Heart left ventricle (tissue), 16 donors: ENCODE measurements at regions not wholly inside any gene's neighbourhood (a gene's known extent, or its start where the extent isn't known, plus 50 kb on each side); places are given as distances from the start of the nearest gene placed in this dataset.

Source experiments
- ATAC-seq, 4 donors: fragments of 200-7000 bp; cut with Tn5 transposase; one replicate each; pipeline ENCODE4 v1.9.1; 2020 to 2022; ENCODE audit warnings: moderate library complexity in 4 of 4, mild to moderate bottlenecking in 3 of 4, moderate number of reproducible peaks in 1 of 4
- DNase-seq, 5 donors: peaks; one replicate each; pipeline ENCODE4 v3.0.0-alpha.2; 2020
- H3K27ac ChIP-seq, 12 donors: fragments of 200-600 bp; sonication (generic) in 4 of 12; one replicate each; pipeline versions ENCODE4 v1.5.0 to v1.8.0; 2016 to 2022; ENCODE audit warnings: mild to moderate bottlenecking in 2 of 12
- H3K27me3 ChIP-seq, 9 donors: fragments of 200-600 bp; sonication (generic) in 2 of 9; one replicate each; pipeline versions ENCODE4 v1.5.1 to v1.8.0; 2016 to 2022; ENCODE audit warnings: mild to moderate bottlenecking in 3 of 9
- H3K36me3 ChIP-seq, 9 donors: fragments of 200-600 bp; sonication (generic) in 2 of 9; one replicate each; pipeline versions ENCODE4 v1.5.0 to v1.8.0; 2018 to 2022; ENCODE audit warnings: mild to moderate bottlenecking in 2 of 9
- H3K4me1 ChIP-seq, 12 donors: fragments of 200-600 bp; sonication (generic) in 4 of 12; one replicate each; pipeline versions ENCODE4 v1.5.0 to v1.8.0; 2016 to 2022; ENCODE audit warnings: mild to moderate bottlenecking in 3 of 12
- H3K4me3 ChIP-seq, 12 donors: fragments of 200-600 bp; sonication (generic) in 4 of 12; one replicate each; pipeline versions ENCODE4 v1.5.0 to v1.8.0; 2017 to 2022; ENCODE audit warnings: mild to moderate bottlenecking in 9 of 12, moderate library complexity in 4 of 12
- H3K9me3 ChIP-seq, 12 donors: fragments of 200-600 bp; sonication (generic) in 4 of 12; one replicate each; pipeline versions ENCODE4 v1.5.0 to v1.8.0; 2016 to 2022; ENCODE audit warnings: mild to moderate bottlenecking in 1 of 12
- POLR2A ChIP-seq, 2 donors: fragments of 450-650 bp; IDR thresholded peaks; one replicate each; pipeline ENCODE4 v1.6.1; 2017; ENCODE audit warnings: antibody characterized with exemption in 2 of 2, mild to moderate bottlenecking in 2 of 2, moderate library complexity in 2 of 2
- WGBS, 4 donors: extraction: QIAGEN DNeasy Blood & Tissue Kit in 2 of 4; methylation state at CpG; one replicate each; pipeline versions ENCODE4 v1.1.5 to v1.1.7; 2013 to 2018; 5-methylcytosine and 5-hydroxymethylcytosine counted together
- intact Hi-C, 10 donors: fragments of 100-400 bp; cut with DNase I; formaldehyde crosslinking; loops; one replicate each; pipeline versions ENCODE4 v1.11.1 to v1.14.2; 2022
- TF ChIP-seq, protein P1 (sequence below), 12 donors: fragments of 200-600 bp; sonication (generic) in 4 of 12; IDR thresholded peaks; one replicate each; pipeline versions ENCODE4 v1.5.0 to v1.8.0; 2018 to 2022; ENCODE audit warnings: antibody characterized with exemption in 12 of 12, mild to moderate bottlenecking in 5 of 12
- donor health status: ischemic (EF 13 %, LVEDD 7.1; RV severe dilation, severe dysfunction).
- donor health status: healthy with polysubstance abuse.
- donor health status: DM: no; HTN: yes; CAD: no.
- donor health status: DM: no; HTN: no; CAD: no.
- donor health status: ischemic (EF 25% LVEDD 6.9; RV normal size, moderate dysfunction).
- donor health status: ischemic (EF 25% LVEDD 5.7; RV mildly dilated, moderate dysfunction).
- donor health status: healthy.
- donor health status: DM: yes; HTN: yes; CAD: no.
- donor health status: ischemic (EF 35%, LVEDD 5.7; RV mildly dilated, moderate dysfunction).
- donor health status: nonischemic (EF 11% LVEDD 7.7; RV severe dilation, severe dysfunction).
- donor health status: DM: yes; HTN: yes; CAD: no.
- donor health status: PGD.
- donor health status: ischemic (EF 29% LVEDD 5.4; RV normal size, mild dysfunction).
- donor health status: nonischemic (EF 23%, LVEDD 6.1; RV moderate dilation, normal function).

DNA sequence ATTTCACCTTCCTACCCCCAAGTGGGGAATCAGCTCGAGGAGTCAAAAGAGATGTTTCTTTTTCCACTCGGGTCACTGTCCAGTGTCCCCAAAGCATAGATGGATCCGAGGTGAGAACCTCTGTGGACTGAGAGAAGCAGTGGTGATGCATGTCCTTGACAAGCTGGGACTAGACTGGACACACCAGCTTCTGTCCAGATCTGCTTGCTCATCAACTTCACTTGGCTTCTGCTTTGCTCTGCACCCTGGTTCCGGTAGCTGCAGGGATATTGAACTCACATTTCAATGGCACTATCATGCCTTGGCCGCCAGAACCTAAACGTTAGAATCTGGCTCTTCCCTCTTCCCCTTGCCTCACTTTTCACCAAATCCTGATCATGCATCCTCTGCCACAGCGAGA lies 50.3 kb upstream of the CXCL12 start:
- intact Hi-C loops = no loop called here
- H3K9me3 ChIP-seq = peaks cover 0 to 35% (median 6%) of the 10 kb centered on the region in 12 donors
- no peak overlapping the region for H3K27ac ChIP-seq
- ATAC-seq (peak in 1 of 4 donors; percentile 22), DNase-seq (no peak)
- WGBS, 4 donors = 82 to 85% (median 83%) methylated on average over 7 of the region's 7 CpGs
- H3K27me3 ChIP-seq = no peaks in the 10 kb centered on the region
- no peaks in the 10 kb centered on the region for H3K36me3 ChIP-seq
- no peaks in the 10 kb centered on the region for H3K4me1 ChIP-seq
- TF ChIP-seq, protein P1, sequence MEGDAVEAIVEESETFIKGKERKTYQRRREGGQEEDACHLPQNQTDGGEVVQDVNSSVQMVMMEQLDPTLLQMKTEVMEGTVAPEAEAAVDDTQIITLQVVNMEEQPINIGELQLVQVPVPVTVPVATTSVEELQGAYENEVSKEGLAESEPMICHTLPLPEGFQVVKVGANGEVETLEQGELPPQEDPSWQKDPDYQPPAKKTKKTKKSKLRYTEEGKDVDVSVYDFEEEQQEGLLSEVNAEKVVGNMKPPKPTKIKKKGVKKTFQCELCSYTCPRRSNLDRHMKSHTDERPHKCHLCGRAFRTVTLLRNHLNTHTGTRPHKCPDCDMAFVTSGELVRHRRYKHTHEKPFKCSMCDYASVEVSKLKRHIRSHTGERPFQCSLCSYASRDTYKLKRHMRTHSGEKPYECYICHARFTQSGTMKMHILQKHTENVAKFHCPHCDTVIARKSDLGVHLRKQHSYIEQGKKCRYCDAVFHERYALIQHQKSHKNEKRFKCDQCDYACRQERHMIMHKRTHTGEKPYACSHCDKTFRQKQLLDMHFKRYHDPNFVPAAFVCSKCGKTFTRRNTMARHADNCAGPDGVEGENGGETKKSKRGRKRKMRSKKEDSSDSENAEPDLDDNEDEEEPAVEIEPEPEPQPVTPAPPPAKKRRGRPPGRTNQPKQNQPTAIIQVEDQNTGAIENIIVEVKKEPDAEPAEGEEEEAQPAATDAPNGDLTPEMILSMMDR (IDR thresholded peaks at IDR 0.05) = no peak
- TF ChIP-seq POLR2A (IDR thresholded peaks at IDR 0.05) = no peak
- no peak overlapping the region for H3K4me3 ChIP-seq

DNA sequence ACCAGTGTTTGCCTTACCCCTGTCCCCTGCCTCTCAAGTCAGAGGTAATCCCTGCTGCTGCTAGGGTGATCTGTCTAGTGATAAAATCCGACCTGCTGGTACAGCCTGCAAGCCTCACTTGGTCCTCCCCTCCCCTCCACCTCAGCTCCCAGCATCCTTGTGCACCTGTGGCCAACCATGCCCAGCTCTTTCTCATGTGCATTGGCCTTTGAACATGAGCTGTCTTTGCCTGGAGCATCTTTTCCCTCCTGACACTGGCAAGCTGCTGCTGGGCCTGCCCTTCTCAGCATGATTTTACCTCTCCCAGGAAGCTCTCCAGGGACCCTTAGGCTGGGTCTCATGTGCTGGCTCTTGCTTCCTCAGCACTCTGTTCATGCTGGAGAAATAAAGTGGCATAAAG lies 51.3 kb upstream of the CXCL12 start:
- no peaks in the 10 kb centered on the region for H3K4me1 ChIP-seq
- DNase-seq = no peak
- no peak overlapping the region for H3K27ac ChIP-seq
- peaks cover 0 to 26% (median 6%) of the 10 kb centered on the region in 12 donors for H3K9me3 ChIP-seq
- WGBS, 4 donors = 54 to 58% (median 55%) methylated on average over 1 of the region's 1 CpG
- no peak for ATAC-seq
- TF ChIP-seq, protein P1 (IDR thresholded peaks at IDR 0.05) = no peak
- H3K27me3 ChIP-seq = no peaks in the 10 kb centered on the region
- intact Hi-C loops = no loop called here
- H3K4me3 ChIP-seq = no peak overlapping the region
- H3K36me3 ChIP-seq = no peaks in the 10 kb centered on the region

DNA sequence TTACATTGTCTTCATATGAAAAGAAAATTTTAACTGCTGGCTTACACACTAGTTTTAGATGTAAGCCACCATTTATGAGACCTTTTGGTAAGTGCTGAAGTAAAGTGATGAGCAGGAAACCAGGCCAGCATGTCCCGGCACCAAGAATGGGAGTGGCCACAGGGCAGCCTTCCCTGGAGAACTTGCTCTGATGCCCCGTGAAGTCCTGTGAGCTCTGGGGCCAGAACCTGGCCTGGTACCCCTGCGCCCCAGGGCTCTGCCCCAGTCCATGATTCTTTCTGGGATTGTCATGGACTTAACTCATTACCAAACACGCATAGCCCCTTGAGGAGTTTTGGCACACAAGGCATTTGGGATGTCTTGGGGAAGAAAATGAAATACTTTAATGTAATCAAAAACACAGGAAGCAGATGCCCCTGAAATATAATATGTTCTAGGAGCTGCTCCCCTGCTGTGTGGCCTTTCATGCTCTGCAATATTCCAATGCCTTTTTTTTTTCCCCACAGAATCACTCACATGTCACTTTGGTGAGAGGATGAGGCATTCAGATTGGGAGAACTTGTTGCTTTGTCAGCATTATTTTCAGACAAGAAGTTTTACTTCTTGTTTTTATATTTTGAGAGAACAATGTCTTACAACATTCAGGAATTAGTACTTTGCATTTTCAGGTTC lies 53.1 kb upstream of the CXCL12 start:
- Histone ChIP-seq H3K4me1 (no peaks in the 10 kb centered on the region), H3K4me3 (no peak overlapping the region), H3K9me3 (peaks cover 0 to 17% (median 4%) of the 10 kb centered on the region in 12 donors), H3K27me3 (no peaks in the 10 kb centered on the region), H3K27ac (peak overlapping the region in 3 of 12 donors; percentile 33 to 74 (median 35)), H3K36me3 (no peaks in the 10 kb centered on the region)
- WGBS, 4 donors = 81 to 91% (median 89%) methylated on average over 4 of the region's 4 CpGs
- ATAC-seq (peak; percentile 26 to 61 (median 38)), DNase-seq (no peak)
- intact Hi-C loops = no loop called here
- TF ChIP-seq, protein P1 (IDR thresholded peaks at IDR 0.05) = no peak
- no peak for TF ChIP-seq POLR2A (IDR thresholded peaks at IDR 0.05)

DNA sequence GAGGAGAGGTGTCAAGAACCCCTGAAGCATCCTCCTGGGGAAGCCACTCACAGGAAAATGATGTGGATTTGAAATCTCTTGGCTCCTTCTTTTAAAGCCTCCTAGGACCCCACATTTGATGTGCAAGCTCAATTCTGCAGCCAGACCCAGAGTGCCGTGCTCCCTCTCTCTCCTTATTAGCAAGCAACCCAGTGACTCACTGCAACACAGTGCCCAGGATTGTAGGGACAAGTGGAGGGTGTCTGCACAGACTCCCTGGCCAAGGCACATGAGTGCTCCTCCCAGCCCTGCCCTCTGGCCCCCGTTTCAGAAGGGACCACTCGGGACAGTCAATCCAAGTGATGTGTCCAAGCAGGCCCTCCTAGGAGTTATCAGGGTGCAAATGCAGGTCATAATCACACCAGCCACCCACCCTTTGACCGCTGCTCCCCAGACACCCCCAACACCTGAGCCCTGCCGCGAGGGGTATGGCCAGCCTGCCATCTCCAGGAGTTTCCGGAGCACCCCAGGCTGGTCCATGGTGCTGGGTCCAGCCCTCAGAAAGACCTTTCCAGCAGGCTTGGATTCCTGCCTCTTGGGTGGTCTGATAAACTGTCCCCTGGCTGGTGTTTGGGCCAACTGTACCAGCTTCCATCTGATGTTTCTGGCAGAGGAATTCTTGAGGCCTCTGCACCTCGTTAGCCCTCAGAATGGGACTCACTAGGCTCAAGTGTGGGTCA lies 54.5 kb upstream of the CXCL12 start:
- Histone ChIP-seq H3K4me1 (no peaks in the 10 kb centered on the region), H3K9me3 (peaks cover 0 to 13% (median under 1%) of the 10 kb centered on the region in 12 donors), H3K27me3 (no peaks in the 10 kb centered on the region), H3K27ac (peak overlapping the region in 1 of 12 donors; percentile 62), H3K4me3 (no peak overlapping the region), H3K36me3 (no peaks in the 10 kb centered on the region)
- 89 to 92% (median 91%) methylated on average over 7 to 8 of the region's 8 CpGs for WGBS, 4 donors
- TF ChIP-seq POLR2A (IDR thresholded peaks at IDR 0.05) = no peak
- TF ChIP-seq, protein P1 (IDR thresholded peaks at IDR 0.05) = no peak
- intact Hi-C loops = no loop called here
- ATAC-seq = peak in 1 of 4 donors; percentile 14
- no peak for DNase-seq
